ENCODE measurements at regions not wholly inside any gene's neighbourhood (a gene's known extent, or its start where the extent isn't known, plus 50 kb on each side); places are given as distances from the start of the nearest gene placed in this dataset.

DNA sequence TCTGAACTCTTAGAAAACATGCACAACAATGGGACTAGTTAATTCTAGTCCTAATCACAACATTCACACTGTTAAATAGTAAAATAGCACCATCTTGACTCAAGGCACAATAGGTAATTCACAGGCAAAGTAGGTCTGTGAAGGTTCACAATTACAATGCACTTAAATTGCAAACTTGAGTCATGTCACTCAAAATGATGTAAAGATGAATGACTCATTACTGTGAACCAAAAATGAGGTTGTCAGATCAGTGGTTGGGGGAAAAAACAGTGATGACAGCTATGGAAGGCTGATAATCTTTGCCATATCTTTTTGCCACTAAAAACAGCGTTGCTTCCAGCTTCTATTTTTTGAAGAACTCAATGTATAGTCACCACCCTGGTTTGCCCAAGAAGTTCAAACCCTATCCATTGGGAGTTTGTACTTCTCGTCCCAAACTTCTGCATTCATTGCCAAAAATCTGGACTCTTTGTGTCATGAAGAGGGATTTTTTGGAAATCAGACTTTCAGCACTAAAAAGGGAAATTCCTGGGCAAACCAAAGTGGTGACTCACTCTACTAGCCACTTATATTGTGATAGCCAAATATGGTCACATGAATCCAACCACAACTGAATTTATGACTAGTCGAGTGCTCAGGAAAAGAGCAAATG lies 200.9 kb upstream of the TMTC4 start:
- TF ChIP-seq, protein P1, sequence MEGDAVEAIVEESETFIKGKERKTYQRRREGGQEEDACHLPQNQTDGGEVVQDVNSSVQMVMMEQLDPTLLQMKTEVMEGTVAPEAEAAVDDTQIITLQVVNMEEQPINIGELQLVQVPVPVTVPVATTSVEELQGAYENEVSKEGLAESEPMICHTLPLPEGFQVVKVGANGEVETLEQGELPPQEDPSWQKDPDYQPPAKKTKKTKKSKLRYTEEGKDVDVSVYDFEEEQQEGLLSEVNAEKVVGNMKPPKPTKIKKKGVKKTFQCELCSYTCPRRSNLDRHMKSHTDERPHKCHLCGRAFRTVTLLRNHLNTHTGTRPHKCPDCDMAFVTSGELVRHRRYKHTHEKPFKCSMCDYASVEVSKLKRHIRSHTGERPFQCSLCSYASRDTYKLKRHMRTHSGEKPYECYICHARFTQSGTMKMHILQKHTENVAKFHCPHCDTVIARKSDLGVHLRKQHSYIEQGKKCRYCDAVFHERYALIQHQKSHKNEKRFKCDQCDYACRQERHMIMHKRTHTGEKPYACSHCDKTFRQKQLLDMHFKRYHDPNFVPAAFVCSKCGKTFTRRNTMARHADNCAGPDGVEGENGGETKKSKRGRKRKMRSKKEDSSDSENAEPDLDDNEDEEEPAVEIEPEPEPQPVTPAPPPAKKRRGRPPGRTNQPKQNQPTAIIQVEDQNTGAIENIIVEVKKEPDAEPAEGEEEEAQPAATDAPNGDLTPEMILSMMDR (IDR thresholded peaks at IDR 0.05; ENCODE audit: extremely low read depth, insufficient read depth, missing control alignments), result no peak
- peak; percentile 42 for DNase-seq (ENCODE audit: low spot score)
- in situ Hi-C loops (cut with MboI; ENCODE audit: low pct_unique_long_range_greater_than_20kb, low sequenced_read_pairs, unreplicated experiment), result no loop called here

- TF ChIP-seq, protein P1 (IDR thresholded peaks at IDR 0.05; ENCODE audit: extremely low read depth, insufficient read depth, missing control alignments), result no peak
- DNase-seq (ENCODE audit: low spot score), result no peak
- in situ Hi-C loops (cut with MboI; ENCODE audit: low pct_unique_long_range_greater_than_20kb, low sequenced_read_pairs, unreplicated experiment), result no loop called here
These were observed 198.2 kb upstream of the TMTC4 start for GRCh38 chr13:100872761-100873160.

DNA sequence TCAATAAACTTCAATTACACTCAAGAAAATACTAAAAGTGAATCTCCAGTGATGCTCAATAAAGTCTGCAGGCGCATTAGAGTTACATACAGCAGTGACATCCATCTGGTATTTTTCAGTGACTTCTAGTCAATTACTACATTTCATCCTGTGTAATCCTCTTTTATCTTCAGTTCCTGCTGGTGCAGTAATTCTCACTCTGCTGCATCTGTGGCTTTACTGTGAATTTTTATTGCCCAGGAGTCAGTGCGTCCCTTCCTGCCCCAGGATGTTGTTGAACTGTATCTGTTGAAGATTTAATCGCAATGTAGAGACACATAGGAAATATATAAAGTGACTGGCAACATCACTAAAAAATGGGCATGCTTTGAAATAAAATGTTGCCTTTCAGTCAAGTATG lies 196.3 kb upstream of the TMTC4 start:
- no peak for DNase-seq (ENCODE audit: low spot score)
- in situ Hi-C loops (cut with MboI; ENCODE audit: low pct_unique_long_range_greater_than_20kb, low sequenced_read_pairs, unreplicated experiment), result no loop called here
- TF ChIP-seq, protein P1 (IDR thresholded peaks at IDR 0.05; ENCODE audit: extremely low read depth, insufficient read depth, missing control alignments), result no peak

DNA sequence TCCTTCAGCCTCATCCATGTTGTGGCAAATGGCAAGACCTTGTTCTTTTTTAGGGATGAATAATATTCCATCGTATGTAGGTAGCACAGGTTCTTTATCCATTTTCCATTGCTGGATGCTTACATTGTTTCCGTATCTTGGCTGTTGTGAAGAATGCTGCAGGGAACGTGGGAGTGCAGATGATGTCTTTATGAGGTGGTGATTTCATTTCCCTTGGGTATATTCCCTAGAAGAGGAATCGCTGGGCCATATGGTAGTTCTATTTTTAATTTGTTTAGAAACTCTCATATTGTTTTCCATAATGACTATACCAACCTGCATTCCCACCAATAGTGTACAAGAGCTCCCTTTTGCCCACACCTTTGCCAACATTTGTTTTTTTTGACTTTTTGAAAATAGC lies 186.3 kb upstream of the TMTC4 start:
- no peak for DNase-seq (ENCODE audit: low spot score)
- TF ChIP-seq, protein P1 (IDR thresholded peaks at IDR 0.05; ENCODE audit: extremely low read depth, insufficient read depth, missing control alignments), result no peak
- in situ Hi-C loops (cut with MboI; ENCODE audit: low pct_unique_long_range_greater_than_20kb, low sequenced_read_pairs, unreplicated experiment), result no loop called here

DNA sequence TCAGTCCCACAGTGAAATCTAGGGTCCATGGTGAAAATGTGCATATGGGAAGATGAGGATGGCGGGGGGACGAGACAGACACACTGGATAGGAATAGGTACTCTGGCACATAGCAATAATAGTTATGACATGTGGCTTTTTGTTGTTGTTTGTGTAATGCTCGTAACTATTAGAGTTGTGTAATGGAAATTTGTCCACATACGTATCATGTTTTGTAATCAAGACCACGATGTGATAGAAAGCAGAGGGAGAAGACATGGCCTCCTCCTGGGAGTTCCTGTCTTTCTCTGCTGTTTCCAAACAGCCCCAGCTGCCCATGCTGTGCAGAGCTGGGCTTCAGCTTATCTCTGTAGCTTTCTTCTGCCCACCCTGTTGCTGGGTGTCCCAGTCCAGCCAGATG lies 185.3 kb upstream of the TMTC4 start:
- TF ChIP-seq, protein P1 (IDR thresholded peaks at IDR 0.05; ENCODE audit: extremely low read depth, insufficient read depth, missing control alignments), result no peak
- in situ Hi-C loops (cut with MboI; ENCODE audit: low pct_unique_long_range_greater_than_20kb, low sequenced_read_pairs, unreplicated experiment), result no loop called here

GRCh38 chr13:100855151-100855550 lies 180.6 kb upstream of the TMTC4 start:
- in situ Hi-C loops (cut with MboI; ENCODE audit: low pct_unique_long_range_greater_than_20kb, low sequenced_read_pairs, unreplicated experiment), result no loop called here
- no peak for DNase-seq (ENCODE audit: low spot score)
- TF ChIP-seq, protein P1 (IDR thresholded peaks at IDR 0.05; ENCODE audit: extremely low read depth, insufficient read depth, missing control alignments), result no peak

More for the DNA sequence above, 185.3 kb upstream of the TMTC4 start:
- no peak for DNase-seq (ENCODE audit: low spot score)

Data from GM13977 (cell line).